Activated B cell treated with CpG ODN at 0.5 μM for 24 hours (primary cell): ENCODE measurements at regions not wholly inside any gene's neighbourhood (a gene's known extent, or its start where the extent isn't known, plus 50 kb on each side); places are given as distances from the start of the nearest gene placed in this dataset.

ENCODE experiments used
- ATAC-seq: fragments of 200-7000 bp; cut with Tn5 transposase; one replicate; pipeline ENCODE4 v1.10.0; 2021; ENCODE audit warnings: low read depth, mild to moderate bottlenecking, moderate library complexity
- CTCF ChIA-PET: fragments of 350-600 bp; sonication (Branson Sonifier 250); formaldehyde crosslinking; loops from one replicate; lab custom pipeline; 2021; ENCODE audit warnings: antibody characterized with exemption; lab: Charles Lee
- POLR2A ChIA-PET: fragments of 350-600 bp; sonication (Branson Sonifier 250); formaldehyde crosslinking; loops from one replicate; lab custom pipeline; 2021; ENCODE audit warnings: antibody characterized with exemption; lab: Charles Lee
- DNase-seq: peaks from one replicate; pipeline ENCODE4 v3.0.0; 2022
- H3K27ac Mint-ChIP-seq: one replicate; pipeline ENCODE4 v1.8.0; 2020; ENCODE audit warnings: mixed read lengths
- H3K27me3 Mint-ChIP-seq: one replicate; pipeline ENCODE4 v1.8.0; 2021; ENCODE audit warnings: mixed read lengths
- H3K36me3 Mint-ChIP-seq: one replicate; pipeline ENCODE4 v1.8.0; 2021; ENCODE audit warnings: low read depth, mixed read lengths
- H3K4me1 Mint-ChIP-seq: one replicate; pipeline ENCODE4 v1.8.0; 2021; ENCODE audit warnings: mixed read lengths
- H3K4me3 Mint-ChIP-seq: one replicate; pipeline ENCODE4 v1.8.0; 2020; ENCODE audit warnings: mild to moderate bottlenecking, mixed read lengths
- H3K9me3 Mint-ChIP-seq: one replicate; pipeline ENCODE4 v1.8.0; 2020; ENCODE audit warnings: mixed read lengths
- CTCF ChIP-seq: fragments of 200-600 bp; IDR thresholded peaks from one replicate; pipeline ENCODE4 v1.8.0; 2022; ENCODE audit warnings: antibody characterized with exemption, mild to moderate bottlenecking
- intact Hi-C: fragments of 100-400 bp; cut with micrococcal nuclease; formaldehyde crosslinking; loops from one replicate; pipeline ENCODE4 v1.15.1; 2024

GRCh38 chr10:3500408-3500856 is 284.6 kb downstream of the KLF6 start:
- no peaks in the 10 kb centered on the region for H3K4me1 Mint-ChIP-seq
- peaks cover 7% of the 10 kb centered on the region for H3K27me3 Mint-ChIP-seq
- DNase-seq (no peak), ATAC-seq (no peak)
- H3K27ac Mint-ChIP-seq: no peak overlapping the region
- POLR2A ChIA-PET: no interaction called here
- no peak overlapping the region for H3K4me3 Mint-ChIP-seq
- no peaks in the 10 kb centered on the region for H3K9me3 Mint-ChIP-seq
- no peaks in the 10 kb centered on the region for H3K36me3 Mint-ChIP-seq
- no peak for TF ChIP-seq CTCF
- CTCF ChIA-PET: no interaction called here
- intact Hi-C loops: no loop called here

GRCh38 chr10:3499120-3499519 is 285.9 kb downstream of the KLF6 start:
- no peak for TF ChIP-seq CTCF
- Mint-ChIP-seq H3K4me3 (no peak overlapping the region), H3K27ac (no peak overlapping the region), H3K36me3 (no peaks in the 10 kb centered on the region), H3K9me3 (no peaks in the 10 kb centered on the region), H3K4me1 (no peaks in the 10 kb centered on the region), H3K27me3 (peaks cover 10% of the 10 kb centered on the region)
- intact Hi-C loops: no loop called here
- DNase-seq (no peak), ATAC-seq (no peak)
- POLR2A ChIA-PET: no interaction called here
- CTCF ChIA-PET: no interaction called here

GRCh38 chr10:3497581-3497980 is 287.4 kb downstream of the KLF6 start:
- no peak overlapping the region for H3K4me3 Mint-ChIP-seq
- H3K36me3 Mint-ChIP-seq: no peaks in the 10 kb centered on the region
- no peak for ATAC-seq
- no peak for TF ChIP-seq CTCF
- DNase-seq: no peak
- ChIA-PET CTCF (no interaction called here), POLR2A (no interaction called here)
- H3K9me3 Mint-ChIP-seq: no peaks in the 10 kb centered on the region
- no peak overlapping the region for H3K27ac Mint-ChIP-seq
- no peaks in the 10 kb centered on the region for H3K4me1 Mint-ChIP-seq
- H3K27me3 Mint-ChIP-seq: peaks cover 10% of the 10 kb centered on the region
- intact Hi-C loops: no loop called here

GRCh38 chr10:3496138-3496537 is 288.9 kb downstream of the KLF6 start:
- Mint-ChIP-seq H3K4me3 (no peak overlapping the region), H3K4me1 (no peaks in the 10 kb centered on the region), H3K27ac (no peak overlapping the region), H3K9me3 (no peaks in the 10 kb centered on the region), H3K36me3 (no peaks in the 10 kb centered on the region), H3K27me3 (peaks cover 10% of the 10 kb centered on the region)
- ATAC-seq (no peak), DNase-seq (no peak)
- intact Hi-C loops: no loop called here
- ChIA-PET CTCF (no interaction called here), POLR2A (no interaction called here)
- no peak for TF ChIP-seq CTCF

- peaks cover 10% of the 10 kb centered on the region for H3K27me3 Mint-ChIP-seq
- DNase-seq (no peak), ATAC-seq (no peak)
- no peak overlapping the region for H3K27ac Mint-ChIP-seq
- no peak for TF ChIP-seq CTCF
- H3K36me3 Mint-ChIP-seq: no peaks in the 10 kb centered on the region
- ChIA-PET POLR2A (no interaction called here), CTCF (no interaction called here)
- no peaks in the 10 kb centered on the region for H3K9me3 Mint-ChIP-seq
- no peaks in the 10 kb centered on the region for H3K4me1 Mint-ChIP-seq
- no peak overlapping the region for H3K4me3 Mint-ChIP-seq
- intact Hi-C loops: no loop called here
Observed at GRCh38 chr10:3495281-3495680, 289.7 kb downstream of the KLF6 start.
